HG03378 (cell line): ENCODE measurements at regions not wholly inside any gene's neighbourhood (a gene's known extent, or its start where the extent isn't known, plus 50 kb on each side); places are given as distances from the start of the nearest gene placed in this dataset.
A peak's percentile ranks its signal among the peaks of the same experiment; 100 is the strongest.
"Not testable (repeated sequence)": the region's sequence is repeated elsewhere in the genome, so short reads cannot be mapped to it uniquely, and the experiment has no call there.

Experiments
- ATAC-seq: cut with Tn5 transposase; IDR thresholded peaks from one replicate; pipeline ENCODE4 v1.9.1; 2021; ENCODE audit warnings: mild to moderate bottlenecking, moderate library complexity; ENCODE audit not compliant: unreplicated experiment

GRCh38 chr14:28944605-28945004 lies 178.0 kb downstream of the FOXG1 start:
- no peak for ATAC-seq

DNA sequence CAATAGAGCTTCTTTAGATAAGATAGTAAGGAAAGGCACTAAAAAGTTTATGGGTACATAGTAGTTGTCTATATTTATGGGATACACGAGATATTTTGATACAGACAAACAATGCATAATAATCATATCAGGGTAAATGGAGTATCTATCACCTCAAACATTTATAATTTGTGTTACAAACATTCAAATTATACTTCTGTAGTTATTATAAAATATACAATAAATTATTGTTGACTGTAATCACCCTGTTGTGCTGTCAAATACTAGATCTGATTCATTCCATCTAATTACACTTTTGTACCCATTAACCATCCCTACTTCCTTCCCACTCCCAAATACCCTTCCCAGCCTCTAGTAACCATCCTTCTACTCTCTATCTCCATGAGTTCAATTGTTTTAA lies 179.7 kb downstream of the FOXG1 start:
- no peak for ATAC-seq

DNA sequence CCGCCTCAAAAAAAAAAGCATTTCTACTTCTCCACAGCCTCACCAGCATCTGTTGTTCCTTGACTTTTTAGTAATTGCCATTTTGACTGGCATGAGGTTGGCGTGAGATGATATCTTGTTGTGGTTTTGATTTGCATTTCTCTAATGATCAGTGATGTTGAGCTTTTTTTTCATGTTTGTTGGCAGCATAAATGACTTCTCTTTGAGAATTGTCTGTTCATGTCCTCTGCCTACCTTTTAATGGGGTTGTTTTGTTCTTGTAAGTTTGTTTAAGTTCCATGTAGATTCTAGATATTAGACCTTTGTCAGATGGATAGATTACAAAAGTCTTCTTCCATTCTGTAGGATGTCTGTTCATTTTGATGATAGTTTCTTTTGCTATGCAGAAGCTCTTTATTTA lies 182.9 kb downstream of the FOXG1 start:
- ATAC-seq = no peak

GRCh38 chr14:28952161-28952560 lies 185.6 kb downstream of the FOXG1 start:
- no peak for ATAC-seq

DNA sequence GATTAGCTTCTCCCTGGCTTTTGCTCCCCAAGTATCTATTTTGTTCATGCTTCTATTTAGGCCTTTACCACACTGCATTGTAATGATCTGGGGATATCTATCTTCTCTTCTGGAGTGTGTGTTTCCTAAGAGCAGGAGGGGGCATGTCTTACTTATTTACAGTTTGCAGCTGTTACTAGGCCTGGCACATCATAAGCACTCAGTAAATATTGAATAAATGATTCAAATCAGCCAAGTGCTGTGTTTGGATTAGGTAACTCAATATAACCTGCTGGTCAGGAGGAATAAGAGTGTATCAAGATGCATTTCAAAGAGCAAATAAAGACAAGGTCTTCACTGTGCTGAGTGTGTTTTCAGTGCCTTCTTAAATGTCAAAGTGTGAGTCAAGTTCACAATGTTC lies 186.1 kb downstream of the FOXG1 start:
- ATAC-seq = no peak

DNA sequence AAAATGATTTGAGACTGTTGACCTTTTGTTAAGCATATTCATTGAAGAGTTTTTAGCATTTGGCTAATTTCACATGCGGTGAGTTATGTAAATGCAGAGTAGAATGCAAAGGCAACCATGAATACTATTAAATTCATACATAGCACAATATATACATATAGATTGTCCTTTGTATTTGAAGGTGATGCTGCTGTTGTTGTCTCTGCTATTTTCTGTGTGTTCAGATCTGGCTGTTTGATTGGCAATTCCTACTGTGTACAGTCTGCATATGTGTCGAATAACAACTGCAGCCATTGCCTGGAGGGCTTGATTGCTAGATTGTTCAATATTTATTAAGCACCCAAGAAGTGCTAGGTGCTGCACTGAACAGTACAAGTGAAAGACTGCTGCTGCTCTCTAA lies 187.4 kb downstream of the FOXG1 start:
- ATAC-seq = no peak

DNA sequence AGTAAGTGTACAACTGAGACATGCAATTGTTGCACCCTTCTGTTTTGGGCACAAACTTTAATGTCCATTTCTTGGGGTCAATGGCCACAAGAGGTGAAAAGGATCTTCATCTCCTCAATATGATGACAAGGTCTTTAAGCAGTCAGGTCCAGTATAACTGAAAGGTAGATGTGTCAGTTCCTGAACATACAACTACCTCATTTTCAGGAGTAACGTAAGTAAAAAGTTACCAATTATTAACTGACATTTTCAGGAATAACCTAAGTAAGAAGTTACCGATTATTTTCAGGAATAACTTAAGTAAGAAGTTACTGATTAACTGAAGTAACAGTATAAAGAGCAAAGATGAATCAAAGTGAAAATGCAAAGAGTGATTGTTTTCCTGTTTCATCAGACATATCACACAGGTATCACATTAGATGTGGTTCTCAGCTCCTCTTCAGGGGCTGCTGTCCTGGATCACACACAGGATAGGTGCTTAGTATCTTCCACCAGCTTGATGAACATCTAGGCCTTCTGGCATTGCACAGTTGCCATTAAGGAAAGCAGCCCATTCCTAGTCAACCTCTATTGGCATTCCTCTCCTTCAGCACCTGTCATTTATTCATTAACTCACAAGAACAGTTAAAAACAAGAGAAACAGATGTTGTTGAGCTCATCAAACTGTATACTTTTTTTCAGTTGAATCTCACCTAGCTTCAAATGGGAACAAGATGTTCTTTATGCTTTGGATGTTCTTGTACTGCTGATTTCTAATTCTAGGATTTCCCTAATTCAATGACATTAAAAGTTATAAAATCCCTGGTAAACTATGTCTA lies 200.0 kb downstream of the FOXG1 start:
- ATAC-seq = peak; percentile 95

DNA sequence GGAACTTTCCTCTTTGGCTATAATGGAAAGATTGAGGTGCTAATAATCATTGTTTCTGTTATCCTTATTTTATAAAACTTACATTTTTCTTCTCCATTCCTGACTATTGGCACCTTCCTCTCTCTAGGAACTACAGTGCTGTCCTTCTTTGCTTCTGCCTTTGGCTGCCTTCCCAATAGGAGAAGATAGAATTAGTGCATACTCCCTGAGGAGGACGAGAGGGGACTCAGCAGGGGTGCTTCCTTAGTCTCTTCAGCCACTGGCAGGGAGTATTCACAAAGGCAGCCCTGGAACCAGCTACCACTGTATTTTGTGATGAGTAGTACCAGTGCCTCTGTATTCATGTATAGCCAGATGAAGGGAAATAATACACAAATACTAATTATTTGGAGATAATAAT lies 208.5 kb downstream of the FOXG1 start:
- ATAC-seq = no peak

DNA sequence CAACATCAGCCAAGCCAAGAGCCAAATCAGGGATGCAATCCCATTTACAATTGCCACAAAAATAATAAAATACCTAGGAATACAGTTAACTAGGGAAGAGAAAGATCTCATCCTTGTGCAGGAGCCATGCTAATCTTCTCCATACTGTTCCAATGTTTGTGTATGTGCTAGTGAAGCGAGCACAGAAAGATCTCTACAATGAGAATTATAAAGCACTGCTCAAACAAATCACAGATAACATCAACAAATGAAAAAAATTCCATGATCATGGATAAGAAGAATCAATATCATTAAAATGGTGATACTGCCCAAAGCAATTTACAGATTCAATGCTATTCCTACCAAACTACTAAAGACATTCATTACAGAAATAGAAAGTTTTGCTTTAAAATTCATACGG lies 215.6 kb downstream of the FOXG1 start:
- ATAC-seq = no peak

GRCh38 chr14:28983279-28983678 lies 216.7 kb downstream of the FOXG1 start:
- ATAC-seq = no peak

GRCh38 chr14:28987516-28987915 lies 220.9 kb downstream of the FOXG1 start:
- no peak for ATAC-seq

- ATAC-seq = not testable (repeated sequence)
Measured at GRCh38 chr14:28997196-28997595, 230.6 kb downstream of the FOXG1 start.

DNA sequence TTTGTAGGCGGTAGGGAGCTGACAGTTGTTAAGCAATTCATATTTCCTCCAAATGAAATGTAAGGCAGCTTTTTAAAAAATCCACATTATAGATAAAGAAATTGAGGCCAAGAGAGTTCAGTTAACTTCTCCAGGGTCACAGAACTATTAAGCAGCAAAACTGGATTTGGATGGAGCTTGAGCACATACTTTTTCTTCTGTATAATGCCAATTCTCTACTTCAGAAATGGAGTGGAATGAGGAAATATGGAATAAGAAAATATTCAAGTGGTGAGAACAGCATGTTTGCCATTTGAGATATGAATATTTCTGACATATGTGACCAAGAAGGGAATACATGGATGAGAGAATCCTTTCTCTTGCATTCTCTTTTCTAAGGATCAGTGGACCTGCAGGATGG lies 233.1 kb downstream of the FOXG1 start:
- no peak for ATAC-seq

- ATAC-seq = no peak
Measured at GRCh38 chr14:29005647-29006046, 239.1 kb downstream of the FOXG1 start.

GRCh38 chr14:29007990-29008389 lies 241.4 kb downstream of the FOXG1 start:
- ATAC-seq = no peak

DNA sequence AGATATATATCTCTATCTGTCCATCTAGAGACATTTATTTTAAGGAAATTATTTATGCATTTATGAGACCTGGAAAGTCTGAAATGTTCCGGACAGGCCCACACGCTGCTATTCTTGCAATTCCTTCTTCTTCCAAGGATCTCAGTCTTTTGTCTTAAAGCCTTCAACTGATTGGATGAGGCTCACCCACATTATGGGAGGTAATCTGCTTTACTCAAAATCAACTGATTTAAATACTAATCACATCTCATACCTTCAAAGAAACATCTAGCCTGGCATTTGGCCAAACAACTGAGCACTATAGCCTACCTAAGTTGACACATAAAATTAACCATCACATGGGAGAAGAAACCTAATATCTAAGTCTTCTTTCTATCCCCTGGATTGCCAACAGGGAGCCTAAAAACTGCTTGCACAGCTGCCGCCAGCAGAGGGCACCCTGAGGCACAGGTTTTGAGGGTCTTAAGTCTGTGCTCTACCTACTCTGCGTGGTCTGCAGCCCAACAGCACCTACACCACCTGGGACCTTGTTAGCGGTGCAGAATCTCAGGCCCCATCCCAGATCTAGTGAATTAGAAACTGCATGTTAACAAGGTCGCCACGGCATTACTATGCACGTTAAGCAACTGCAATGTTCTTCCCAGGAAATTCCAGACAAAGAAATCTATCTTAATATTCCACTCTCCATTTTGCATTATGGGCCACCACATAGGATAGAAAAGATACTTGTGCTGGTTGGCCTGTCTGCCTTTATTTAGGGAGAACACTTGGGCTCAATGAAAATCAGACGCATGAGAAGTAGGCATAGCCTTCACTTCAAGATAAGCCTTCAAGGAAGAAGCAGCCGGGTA lies 249.7 kb downstream of the FOXG1 start:
- ATAC-seq = no peak

DNA sequence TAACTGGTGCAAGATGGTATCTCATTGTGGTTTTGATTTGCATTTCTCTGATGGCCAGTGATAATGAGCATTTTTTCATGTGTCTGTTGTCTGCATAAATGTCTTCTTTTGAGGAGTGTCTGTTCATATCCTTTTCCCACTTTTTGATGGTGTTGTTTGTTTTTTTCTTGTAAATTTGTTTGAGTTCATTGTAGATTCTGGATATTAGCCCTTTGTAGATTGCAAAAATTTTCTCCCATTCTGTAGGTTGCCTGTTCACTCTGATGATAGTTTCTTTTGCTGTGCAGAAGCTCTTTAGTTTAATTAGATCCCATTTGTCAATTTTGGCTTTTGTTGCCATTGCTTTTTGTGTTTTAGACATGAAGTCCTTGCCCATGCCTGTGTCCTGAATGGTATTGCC lies 256.9 kb downstream of the FOXG1 start:
- ATAC-seq = not testable (repeated sequence)

DNA sequence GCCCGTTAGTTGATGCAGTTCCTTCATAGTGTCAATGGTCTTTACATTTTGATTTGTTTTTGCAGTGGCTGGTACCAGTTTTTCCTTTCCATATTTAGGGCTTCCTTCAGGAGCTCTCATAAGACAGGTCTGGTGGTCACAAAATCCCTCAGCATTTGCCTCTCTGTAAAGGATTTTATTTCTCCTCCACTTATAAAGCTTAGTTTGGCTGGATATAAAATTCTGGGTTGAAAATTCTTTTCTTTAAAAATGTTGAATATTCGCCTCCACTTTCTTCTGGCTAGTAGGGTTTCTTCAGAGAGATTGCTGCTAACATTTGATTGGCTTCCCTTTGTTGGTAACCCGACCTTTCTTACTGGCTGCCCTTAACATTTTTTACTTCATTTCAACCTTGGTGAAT lies 260.9 kb downstream of the FOXG1 start:
- ATAC-seq = not testable (repeated sequence)

GRCh38 chr14:29027941-29028705 lies 261.5 kb downstream of the FOXG1 start:
- ATAC-seq = not testable (repeated sequence)

GRCh38 chr14:29028973-29029582 lies 262.5 kb downstream of the FOXG1 start:
- ATAC-seq = no peak

GRCh38 chr14:29030121-29030520 lies 263.5 kb downstream of the FOXG1 start:
- ATAC-seq = no peak
